HK-2 (cell line): ENCODE measurements at regions not wholly inside any gene's neighbourhood (a gene's known extent, or its start where the extent isn't known, plus 50 kb on each side); places are given as distances from the start of the nearest gene placed in this dataset.
"Not testable (repeated sequence)": the region's sequence is repeated elsewhere in the genome, so short reads cannot be mapped to it uniquely, and the experiment has no call there.

Experiments
- DNase-seq: peaks from one replicate; pipeline ENCODE4 v3.0.0-alpha.2; 2018; ENCODE audit not compliant: unreplicated experiment

- DNase-seq: no peak
Measured at GRCh38 chr5:117424559-117424958, 849.9 kb upstream of the SEMA6A start.

- DNase-seq: no peak
Measured at GRCh38 chr5:117417501-117417900, 842.9 kb upstream of the SEMA6A start.

GRCh38 chr5:117414926-117415325 lies 840.3 kb upstream of the SEMA6A start:
- DNase-seq: no peak

- DNase-seq: no peak
Measured at GRCh38 chr5:117411701-117412100, 837.1 kb upstream of the SEMA6A start.

GRCh38 chr5:117405197-117405596 lies 830.6 kb upstream of the SEMA6A start:
- no peak for DNase-seq

- no peak for DNase-seq
Measured at GRCh38 chr5:117394506-117395157, 820.0 kb upstream of the SEMA6A start.

- no peak for DNase-seq
Measured at GRCh38 chr5:117393125-117393524, 818.5 kb upstream of the SEMA6A start.

GRCh38 chr5:117380316-117380715 lies 805.7 kb upstream of the SEMA6A start:
- DNase-seq: no peak

DNA sequence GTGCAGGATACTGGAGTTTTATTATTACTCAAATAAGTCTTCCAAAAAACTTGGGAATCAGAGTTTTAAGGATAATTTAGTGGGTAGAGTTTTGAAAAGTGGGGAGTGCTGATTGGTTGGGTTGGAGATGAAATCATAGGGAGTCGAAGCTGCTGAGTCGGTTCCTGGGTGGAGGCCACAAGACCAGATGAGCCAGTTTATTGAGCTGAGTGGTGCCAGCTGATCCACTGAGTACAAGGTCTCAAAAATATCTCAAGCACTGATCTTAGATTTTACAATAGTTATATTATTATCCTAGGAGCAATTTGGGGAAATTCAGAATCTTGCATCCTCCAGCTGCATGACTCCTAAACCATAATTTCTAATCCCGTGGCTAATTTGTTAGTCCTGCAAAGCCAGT lies 804.9 kb upstream of the SEMA6A start:
- DNase-seq: no peak

- no peak for DNase-seq
Measured at GRCh38 chr5:117376748-117377147, 802.1 kb upstream of the SEMA6A start.

DNA sequence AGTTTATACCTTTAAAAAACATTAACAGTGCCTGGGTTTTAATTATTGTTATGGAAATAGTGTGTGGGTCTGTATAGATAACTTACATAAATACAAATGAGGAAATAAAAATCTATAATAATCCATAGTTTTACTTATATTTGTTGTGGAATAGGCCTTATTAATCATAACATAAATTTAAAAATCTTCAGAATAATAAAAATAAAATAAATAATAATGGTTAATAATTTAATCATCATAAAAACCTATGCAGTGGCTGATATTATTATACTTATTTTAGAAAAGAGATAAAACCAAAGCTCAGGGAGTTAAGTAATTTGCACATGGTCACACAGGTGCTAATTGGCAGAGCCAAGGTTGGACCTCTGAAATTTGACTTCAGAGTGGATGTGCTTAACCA lies 785.3 kb upstream of the SEMA6A start:
- DNase-seq: no peak

DNA sequence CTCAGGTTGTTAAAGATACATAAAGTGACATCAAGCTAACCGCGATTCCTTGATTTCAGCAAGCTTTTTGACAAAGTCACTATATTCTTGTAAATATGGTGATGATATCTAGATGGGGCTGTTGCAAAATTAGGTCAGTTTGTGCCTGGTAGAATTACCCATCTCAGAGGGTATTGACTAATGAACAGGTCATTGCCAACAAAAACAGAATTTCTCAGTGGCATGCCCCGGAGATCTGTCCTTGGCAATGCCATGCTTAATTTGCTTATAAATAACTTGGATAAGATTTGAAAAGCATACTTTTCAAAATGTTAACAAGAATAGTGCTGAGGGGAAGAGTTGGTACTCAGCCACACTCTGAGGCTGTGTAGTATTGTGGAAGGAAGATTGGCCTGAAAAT lies 783.3 kb upstream of the SEMA6A start:
- DNase-seq: no peak

- DNase-seq: no peak
Measured at GRCh38 chr5:117347280-117347679, 772.7 kb upstream of the SEMA6A start.

- not testable (repeated sequence) for DNase-seq
Measured at GRCh38 chr5:117343726-117344125, 769.1 kb upstream of the SEMA6A start.

DNA sequence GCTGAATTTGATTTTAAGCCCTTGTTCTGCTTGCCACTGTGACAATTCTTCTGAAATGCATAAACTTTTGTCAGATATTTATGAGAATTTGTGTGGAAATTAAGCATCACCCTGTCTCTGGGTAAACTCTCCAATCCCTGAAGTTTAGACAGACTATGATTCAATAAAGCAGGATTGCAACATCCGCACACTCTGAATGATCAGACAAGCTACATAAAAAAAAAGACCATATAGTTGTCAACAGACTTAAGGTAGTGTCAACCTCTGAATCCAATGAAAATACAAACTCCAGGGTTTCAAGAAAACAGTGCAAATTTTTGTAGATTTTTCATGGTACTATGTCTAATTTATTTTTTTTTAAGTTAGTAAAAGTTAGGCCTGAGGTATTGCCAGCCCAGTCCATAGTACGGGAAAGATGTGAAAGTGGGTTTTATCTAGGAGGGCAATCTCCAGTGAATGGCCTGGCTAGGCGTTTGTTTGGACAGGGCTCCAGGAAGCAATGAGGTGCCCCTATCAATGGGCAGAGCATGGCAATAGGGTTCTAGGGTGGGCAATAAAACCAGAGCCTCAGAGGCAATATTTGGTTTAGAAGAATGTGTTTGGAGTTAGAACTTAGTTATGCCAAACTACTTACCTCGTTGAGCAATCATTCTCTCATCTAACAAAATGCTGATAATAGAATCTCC lies 762.6 kb upstream of the SEMA6A start:
- no peak for DNase-seq

GRCh38 chr5:117336208-117336607 lies 761.6 kb upstream of the SEMA6A start:
- DNase-seq: no peak

GRCh38 chr5:117333011-117333410 lies 758.4 kb upstream of the SEMA6A start:
- no peak for DNase-seq

- DNase-seq: no peak
Measured at GRCh38 chr5:117332341-117332740, 757.7 kb upstream of the SEMA6A start.

- DNase-seq: no peak
Measured at GRCh38 chr5:117327511-117327910, 752.9 kb upstream of the SEMA6A start.

DNA sequence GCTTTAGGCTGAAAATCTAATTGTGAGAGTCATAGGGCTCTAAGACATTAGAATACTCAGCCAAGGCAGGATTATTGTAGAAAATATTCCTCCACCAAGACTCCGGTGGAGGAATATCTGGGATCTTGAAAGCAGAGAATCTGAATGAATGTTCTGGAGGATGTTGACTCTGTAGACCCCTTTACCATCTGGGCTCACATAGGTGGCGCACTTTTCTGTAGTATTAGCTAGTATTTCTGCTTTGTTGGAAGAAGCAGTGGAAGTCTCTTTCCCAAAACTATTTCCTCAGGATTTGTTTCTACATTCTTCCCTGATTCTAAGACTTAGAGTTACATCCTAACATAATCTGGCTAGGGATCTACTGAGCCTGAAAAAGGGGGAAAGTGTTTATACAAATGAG lies 752.4 kb upstream of the SEMA6A start:
- DNase-seq: no peak

GRCh38 chr5:117318528-117318927 lies 743.9 kb upstream of the SEMA6A start:
- DNase-seq: no peak

DNA sequence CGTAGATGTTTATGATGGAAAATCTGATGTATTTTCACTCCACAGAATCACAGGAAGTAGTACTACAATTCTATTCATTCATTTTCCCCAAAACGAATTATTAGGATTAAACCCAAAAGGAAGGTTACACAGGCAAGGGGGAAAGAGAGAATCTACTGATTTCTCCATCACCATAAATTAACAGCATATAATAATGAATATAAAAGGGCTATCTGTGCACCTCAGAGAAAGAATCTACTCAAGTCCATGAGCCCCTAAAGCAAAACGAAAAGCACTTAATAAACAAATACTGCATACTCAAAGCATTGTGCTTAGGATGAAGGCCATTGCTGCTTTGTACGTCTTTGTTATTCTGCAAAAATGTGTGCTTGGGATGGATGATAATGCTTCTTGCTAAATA lies 740.5 kb upstream of the SEMA6A start:
- DNase-seq: no peak

GRCh38 chr5:117304512-117305107 lies 730.0 kb upstream of the SEMA6A start:
- DNase-seq: not testable (repeated sequence)
